ENCODE measurements at regions not wholly inside any gene's neighbourhood (a gene's known extent, or its start where the extent isn't known, plus 50 kb on each side); places are given as distances from the start of the nearest gene placed in this dataset.

DNA sequence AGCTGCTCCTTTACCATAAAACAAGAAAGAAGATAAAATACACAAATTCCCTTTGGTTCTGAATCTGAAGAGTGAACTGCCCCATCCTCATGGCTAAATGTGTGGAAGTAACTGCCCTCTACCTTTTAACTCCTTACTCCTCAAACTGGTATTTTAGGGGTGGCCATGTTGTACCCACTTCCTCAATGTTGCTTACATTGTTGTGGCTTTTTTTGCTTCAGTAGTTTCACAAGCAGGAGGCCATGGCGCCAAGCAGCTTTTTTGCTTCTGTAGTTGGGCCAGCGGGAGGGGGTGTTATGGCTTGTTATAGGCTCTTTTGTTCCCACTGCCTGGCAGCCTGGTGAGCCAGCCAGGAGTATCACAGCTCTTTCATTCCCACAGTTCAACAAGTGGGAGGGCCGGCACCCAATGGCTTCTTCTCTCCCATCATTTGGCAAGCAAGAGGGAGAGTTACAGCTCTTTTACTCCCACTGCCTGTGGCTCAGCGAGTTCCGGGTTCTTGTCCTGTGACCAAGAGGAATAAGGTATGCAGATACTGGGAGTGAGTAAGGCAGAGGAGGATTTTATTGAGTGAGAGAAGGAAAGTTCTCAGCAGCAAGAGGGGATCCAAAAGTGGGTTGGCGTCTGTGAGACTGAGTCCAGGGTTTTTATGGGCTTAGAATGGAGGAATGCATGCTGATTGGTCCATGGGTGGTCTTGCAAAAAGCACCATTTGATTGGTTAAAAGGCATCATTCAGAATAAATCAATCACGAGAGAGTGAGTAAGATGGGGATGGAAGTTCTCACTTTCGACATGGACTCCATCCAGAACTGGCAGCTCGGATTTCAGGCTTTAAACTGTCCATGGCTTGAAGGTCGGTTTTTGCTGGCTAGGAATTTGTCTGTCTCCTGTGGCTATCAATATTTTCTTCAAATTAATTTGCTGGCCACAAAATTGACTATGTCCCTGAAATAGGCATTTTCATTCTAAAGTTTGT, 429.6 kb downstream of the HLX start:
- Histone ChIP-seq H3K9ac (ENCODE audit: control insufficient read depth, extremely low read depth, insufficient read depth, low read length) (no peak overlapping the region), H3K79me2 (ENCODE audit: control insufficient read depth, insufficient read depth, low read length) (no peaks in the 10 kb centered on the region), H3K4me3 (ENCODE audit: control insufficient read depth in 2 of 3, extremely low read depth in 1 of 3, insufficient read depth in 2 of 3, low read depth in 1 of 3, low read length in 3 of 3) (no peak overlapping the region), H3K27me3 (ENCODE audit: control insufficient read depth, extremely low read depth, insufficient read depth, low read length) (no peaks in the 10 kb centered on the region), H3K27ac (ENCODE audit: control insufficient read depth, insufficient read depth, low read length) (no peak overlapping the region), H3K4me2 (ENCODE audit: control insufficient read depth, extremely low read depth, insufficient read depth, low read depth, low read length) (no peak overlapping the region), H3K4me1 (ENCODE audit: control insufficient read depth, extremely low read depth, insufficient read depth, low read length) (no peaks in the 10 kb centered on the region), H3K9me3 (ENCODE audit: control insufficient read depth, low read depth, low read length) (no peaks in the 10 kb centered on the region), H3K36me3 (ENCODE audit: control insufficient read depth in 2 of 2, extremely low read depth in 1 of 2, insufficient read depth in 2 of 2, low read length in 2 of 2) (no peaks in the 10 kb centered on the region), H4K20me1 (ENCODE audit: control insufficient read depth, extremely low read depth, insufficient read depth, low read length) (no peaks in the 10 kb centered on the region), H2AFZ (ENCODE audit: control insufficient read depth, low read length) (no peak overlapping the region), H3K9me1 (ENCODE audit: control insufficient read depth, extremely low read depth, insufficient read depth, low read length) (no peaks in the 10 kb centered on the region)
- FAIRE-seq, result no peak
- TF ChIP-seq, protein P1, sequence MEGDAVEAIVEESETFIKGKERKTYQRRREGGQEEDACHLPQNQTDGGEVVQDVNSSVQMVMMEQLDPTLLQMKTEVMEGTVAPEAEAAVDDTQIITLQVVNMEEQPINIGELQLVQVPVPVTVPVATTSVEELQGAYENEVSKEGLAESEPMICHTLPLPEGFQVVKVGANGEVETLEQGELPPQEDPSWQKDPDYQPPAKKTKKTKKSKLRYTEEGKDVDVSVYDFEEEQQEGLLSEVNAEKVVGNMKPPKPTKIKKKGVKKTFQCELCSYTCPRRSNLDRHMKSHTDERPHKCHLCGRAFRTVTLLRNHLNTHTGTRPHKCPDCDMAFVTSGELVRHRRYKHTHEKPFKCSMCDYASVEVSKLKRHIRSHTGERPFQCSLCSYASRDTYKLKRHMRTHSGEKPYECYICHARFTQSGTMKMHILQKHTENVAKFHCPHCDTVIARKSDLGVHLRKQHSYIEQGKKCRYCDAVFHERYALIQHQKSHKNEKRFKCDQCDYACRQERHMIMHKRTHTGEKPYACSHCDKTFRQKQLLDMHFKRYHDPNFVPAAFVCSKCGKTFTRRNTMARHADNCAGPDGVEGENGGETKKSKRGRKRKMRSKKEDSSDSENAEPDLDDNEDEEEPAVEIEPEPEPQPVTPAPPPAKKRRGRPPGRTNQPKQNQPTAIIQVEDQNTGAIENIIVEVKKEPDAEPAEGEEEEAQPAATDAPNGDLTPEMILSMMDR (optimal IDR thresholded peaks at IDR 0.05 in 1 of 3, IDR thresholded peaks at IDR 0.05 in 1 of 3, conservative IDR thresholded peaks at IDR 0.05 in 1 of 3; ENCODE audit: extremely low read depth in 1 of 3, insufficient read depth in 2 of 3, low read length in 3 of 3), result no peak
- no peak for TF ChIP-seq EZH2 (IDR thresholded peaks at IDR 0.05; ENCODE audit: low read length)
- dilution Hi-C loops (cut with MboI; ENCODE audit: extremely low pct_ligation_motif_present, low sequenced_read_pairs), result no loop called here
- no peak for DNase-seq (ENCODE audit: low read depth, low spot score)

DNA sequence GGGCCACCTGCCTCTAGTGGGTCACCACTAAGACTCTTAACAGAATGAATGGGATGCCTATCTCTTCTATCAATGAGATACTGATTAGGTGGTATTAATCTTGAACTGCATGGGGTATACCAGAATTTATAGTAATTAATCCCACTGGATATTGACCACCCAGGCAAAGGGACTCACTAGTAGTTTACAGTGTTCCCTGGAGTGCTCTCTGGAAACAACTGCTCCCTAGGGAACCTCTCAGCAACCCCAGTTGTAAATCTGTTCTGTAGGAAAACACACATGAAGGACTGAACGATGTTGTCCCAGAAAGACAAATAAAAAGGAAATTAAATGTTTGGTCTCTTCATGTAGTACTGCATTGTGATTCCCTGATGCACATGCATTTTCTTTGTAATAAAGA, 430.5 kb downstream of the HLX start:
- Histone ChIP-seq H3K4me2 (ENCODE audit: control insufficient read depth, extremely low read depth, insufficient read depth, low read depth, low read length) (no peak overlapping the region), H3K36me3 (ENCODE audit: control insufficient read depth in 2 of 2, extremely low read depth in 1 of 2, insufficient read depth in 2 of 2, low read length in 2 of 2) (no peaks in the 10 kb centered on the region), H2AFZ (ENCODE audit: control insufficient read depth, low read length) (no peak overlapping the region), H3K9me1 (ENCODE audit: control insufficient read depth, extremely low read depth, insufficient read depth, low read length) (no peaks in the 10 kb centered on the region), H4K20me1 (ENCODE audit: control insufficient read depth, extremely low read depth, insufficient read depth, low read length) (no peaks in the 10 kb centered on the region), H3K9ac (ENCODE audit: control insufficient read depth, extremely low read depth, insufficient read depth, low read length) (no peak overlapping the region), H3K4me1 (ENCODE audit: control insufficient read depth, extremely low read depth, insufficient read depth, low read length) (no peaks in the 10 kb centered on the region), H3K27me3 (ENCODE audit: control insufficient read depth, extremely low read depth, insufficient read depth, low read length) (no peaks in the 10 kb centered on the region), H3K79me2 (ENCODE audit: control insufficient read depth, insufficient read depth, low read length) (no peaks in the 10 kb centered on the region), H3K27ac (ENCODE audit: control insufficient read depth, insufficient read depth, low read length) (no peak overlapping the region), H3K4me3 (ENCODE audit: control insufficient read depth in 2 of 3, extremely low read depth in 1 of 3, insufficient read depth in 2 of 3, low read depth in 1 of 3, low read length in 3 of 3) (no peak overlapping the region), H3K9me3 (ENCODE audit: control insufficient read depth, low read depth, low read length) (no peaks in the 10 kb centered on the region)
- dilution Hi-C loops (cut with MboI; ENCODE audit: extremely low pct_ligation_motif_present, low sequenced_read_pairs), result no loop called here
- no peak for DNase-seq (ENCODE audit: low read depth, low spot score)
- no peak for TF ChIP-seq EZH2 (IDR thresholded peaks at IDR 0.05; ENCODE audit: low read length)
- TF ChIP-seq, protein P1 (optimal IDR thresholded peaks at IDR 0.05 in 1 of 3, IDR thresholded peaks at IDR 0.05 in 1 of 3, conservative IDR thresholded peaks at IDR 0.05 in 1 of 3; ENCODE audit: extremely low read depth in 1 of 3, insufficient read depth in 2 of 3, low read length in 3 of 3), result no peak
- FAIRE-seq, result no peak
